Transverse colon (tissue), 4 donors: ENCODE measurements at regions not wholly inside any gene's neighbourhood (a gene's known extent, or its start where the extent isn't known, plus 50 kb on each side); places are given as distances from the start of the nearest gene placed in this dataset.

Experiments
- DNase-seq: peaks from one replicate; pipeline ENCODE4 v3.0.0-alpha.2; 2019
- H3K27ac ChIP-seq, 4 donors: fragments of 200-600 bp; sonication (generic); 2 replicates each; pipeline ENCODE4 v1.5.1; 2016 to 2018; ENCODE audit warnings: inconsistent platforms in 4 of 4
- H3K27me3 ChIP-seq: fragments of 200-600 bp; sonication (generic); 2 replicates; pipeline ENCODE4 v1.5.1; 2017; ENCODE audit warnings: inconsistent platforms
- H3K36me3 ChIP-seq, 4 donors: fragments of 200-600 bp; sonication (generic); 2 replicates each; pipeline ENCODE4 v1.5.1; 2017 to 2019; ENCODE audit warnings: inconsistent platforms in 4 of 4
- H3K4me1 ChIP-seq, 4 donors: fragments of 200-600 bp; sonication (generic); 2 replicates each; pipeline ENCODE4 v1.5.1; 2017 to 2020; ENCODE audit warnings: inconsistent platforms in 4 of 4
- H3K4me3 ChIP-seq, 4 donors: fragments of 200-600 bp; sonication (generic); 1 replicate in 1 of 4; 2 replicates in 3 of 4; pipeline versions ENCODE4 v1.5.1 to v1.6.1; 2017 to 2019; ENCODE audit warnings: inconsistent platforms in 4 of 4
- H3K9me3 ChIP-seq, 2 donors: fragments of 200-600 bp; sonication (generic); 2 replicates each; pipeline ENCODE4 v1.5.1; 2017 to 2019; ENCODE audit warnings: inconsistent platforms in 2 of 2
- CTCF ChIP-seq, 5 experiments: fragments of 200-600 bp in 3 of 5; fragments of 450-650 bp in 2 of 5; sonication (generic) in 3 of 5; IDR thresholded peaks; 1 replicate in 2 of 5; 2 replicates in 3 of 5; pipeline ENCODE4 v1.5.1; 2016 to 2017; ENCODE audit warnings: antibody characterized with exemption in 5 of 5, inconsistent platforms in 3 of 5, mild to moderate bottlenecking in 2 of 5, moderate library complexity in 1 of 5
- EP300 ChIP-seq: sonication (generic); formaldehyde crosslinking; IDR thresholded peaks from one replicate; pipeline ENCODE4 v1.6.1; 2017; ENCODE audit warnings: antibody characterized with exemption, low read depth
- POLR2A ChIP-seq: fragments of 450-650 bp; IDR thresholded peaks from one replicate; pipeline ENCODE4 v1.6.1; 2016; ENCODE audit warnings: antibody characterized with exemption, mild to moderate bottlenecking, moderate library complexity
- POLR2AphosphoS5 ChIP-seq, 3 donors: sonication (generic); formaldehyde crosslinking; IDR thresholded peaks; one replicate each; pipeline ENCODE4 v1.6.1; 2016; ENCODE audit warnings: antibody characterized with exemption in 3 of 3
- WGBS, 2 donors: methylation state at CpG; one replicate each; pipeline ENCODE4 v1.1.5; 2018; ENCODE audit warnings: low coverage in 1 of 2; 5-methylcytosine and 5-hydroxymethylcytosine counted together
- in situ Hi-C, 4 donors: fragments of 200-750 bp; cut with MboI; loops; one replicate each; pipeline versions ENCODE4 v1.15.0 to v1.15.1; 2017; ENCODE audit warnings: low sequenced_read_pairs in 3 of 4, low pct_ligation_motif_present in 1 of 4, low pct_unique_long_range_greater_than_20kb in 1 of 4
- intact Hi-C: fragments of 100-400 bp; cut with DNase I; formaldehyde crosslinking; loops from one replicate; pipeline ENCODE4 v1.15.1; 2023; ENCODE audit warnings: low total_unique reads

DNA sequence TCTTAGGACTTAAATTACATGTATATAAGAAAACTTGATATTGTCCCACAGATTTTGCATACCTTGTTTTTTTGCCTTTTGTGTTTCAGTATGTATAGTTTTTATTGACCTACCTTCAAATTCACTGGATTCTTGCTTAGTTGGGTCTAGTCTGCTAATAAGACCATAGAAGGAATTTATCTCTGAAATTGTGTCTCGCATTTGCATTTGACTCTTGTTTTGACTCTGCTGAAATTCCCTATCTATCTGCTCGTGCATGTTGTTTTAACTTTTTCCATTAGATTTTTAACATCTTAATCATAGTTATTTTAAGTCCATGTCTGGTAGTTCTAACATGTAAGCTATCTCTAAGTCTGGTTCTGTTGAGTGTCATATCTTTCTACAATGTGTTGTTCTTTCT, 163.9 kb downstream of the SCP2D1 start:
- intact Hi-C loops = no loop called here

GRCh38 chr20:18978311-18978710, 164.7 kb downstream of the SCP2D1 start:
- no peak overlapping the region for H3K27ac ChIP-seq
- WGBS, 2 donors = 82% methylated on average over 2 of the region's 2 CpGs; no CpG with 5 or more reads in 1 of the 2 donors
- TF ChIP-seq POLR2AphosphoS5 (IDR thresholded peaks at IDR 0.05) = no peak
- no peak for TF ChIP-seq POLR2A
- no peak for TF ChIP-seq EP300
- TF ChIP-seq CTCF (IDR thresholded peaks at IDR 0.05) = no peak
- intact Hi-C loops (no loop called here), in situ Hi-C loops (no loop called here)
- no peaks in the 10 kb centered on the region for H3K27me3 ChIP-seq
- no peaks in the 10 kb centered on the region for H3K4me1 ChIP-seq
- no peak overlapping the region for H3K4me3 ChIP-seq
- H3K36me3 ChIP-seq = no peaks in the 10 kb centered on the region
- DNase-seq = no peak
- H3K9me3 ChIP-seq = no peaks in the 10 kb centered on the region

More for the DNA sequence above, 163.9 kb downstream of the SCP2D1 start:
- TF ChIP-seq EP300 (no peak), CTCF (IDR thresholded peaks at IDR 0.05) (no peak)
- Histone ChIP-seq H3K36me3 (no peaks in the 10 kb centered on the region), H3K27ac (no peak overlapping the region), H3K9me3 (no peaks in the 10 kb centered on the region), H3K27me3 (no peaks in the 10 kb centered on the region), H3K4me1 (no peaks in the 10 kb centered on the region), H3K4me3 (no peak overlapping the region)
- WGBS, 2 donors = 54 to 77% methylated on average over 2 of the region's 2 CpGs
- no peak for DNase-seq
- in situ Hi-C loops = no loop called here

- Histone ChIP-seq H3K36me3 (no peaks in the 10 kb centered on the region), H3K27me3 (no peaks in the 10 kb centered on the region), H3K4me1 (no peaks in the 10 kb centered on the region), H3K4me3 (no peak overlapping the region), H3K27ac (no peak overlapping the region), H3K9me3 (no peaks in the 10 kb centered on the region)
- in situ Hi-C loops = no loop called here
- TF ChIP-seq EP300 (no peak), POLR2AphosphoS5 (IDR thresholded peaks at IDR 0.05) (no peak), CTCF (IDR thresholded peaks at IDR 0.05) (no peak), POLR2A (no peak)
- intact Hi-C loops = no loop called here
- 70 to 100% methylated on average over 1 of the region's 1 CpG for WGBS, 2 donors
- DNase-seq = no peak
Measured at GRCh38 chr20:18979132-18979531, 165.5 kb downstream of the SCP2D1 start.

- Histone ChIP-seq H3K27ac (no peak overlapping the region), H3K4me1 (peaks cover 0 to 2% (median 0%) of the 10 kb centered on the region in 4 donors), H3K27me3 (no peaks in the 10 kb centered on the region), H3K36me3 (no peaks in the 10 kb centered on the region), H3K4me3 (no peak overlapping the region), H3K9me3 (no peaks in the 10 kb centered on the region)
- TF ChIP-seq POLR2AphosphoS5 (IDR thresholded peaks at IDR 0.05) (no peak), EP300 (no peak), CTCF (IDR thresholded peaks at IDR 0.05) (no peak), POLR2A (no peak)
- 58 to 67% methylated on average over 2 to 5 of the region's 5 CpGs for WGBS, 2 donors
- intact Hi-C loops (no loop called here), in situ Hi-C loops (no loop called here)
- no peak for DNase-seq
Measured at GRCh38 chr20:18981962-18982539, 168.5 kb downstream of the SCP2D1 start.
